Left ventricle myocardium superior (tissue), 1 donor: ENCODE measurements at regions not wholly inside any gene's neighbourhood (a gene's known extent, or its start where the extent isn't known, plus 50 kb on each side); places are given as distances from the start of the nearest gene placed in this dataset.
"Not testable (repeated sequence)": the region's sequence is repeated elsewhere in the genome, so short reads cannot be mapped to it uniquely, and the experiment has no call there.

ENCODE experiments used
- ATAC-seq: fragments of 200-7000 bp; cut with Tn5 transposase; one replicate; pipeline ENCODE4 v1.9.1; 2020; ENCODE audit warnings: mild to moderate bottlenecking, moderate library complexity
- DNase-seq: peaks from one replicate; pipeline ENCODE4 v3.0.0-alpha.2; 2020
- intact Hi-C: fragments of 100-400 bp; cut with micrococcal nuclease; formaldehyde crosslinking; loops from one replicate; pipeline ENCODE4 v1.11.0; 2022
- donor health status: DM: no; HTN: yes; CAD: no; lungs with severe emphysema.

GRCh38 chr5:2863133-2863532, 111.7 kb upstream of the IRX2 start:
- intact Hi-C loops = no loop called here
- DNase-seq = no peak

DNA sequence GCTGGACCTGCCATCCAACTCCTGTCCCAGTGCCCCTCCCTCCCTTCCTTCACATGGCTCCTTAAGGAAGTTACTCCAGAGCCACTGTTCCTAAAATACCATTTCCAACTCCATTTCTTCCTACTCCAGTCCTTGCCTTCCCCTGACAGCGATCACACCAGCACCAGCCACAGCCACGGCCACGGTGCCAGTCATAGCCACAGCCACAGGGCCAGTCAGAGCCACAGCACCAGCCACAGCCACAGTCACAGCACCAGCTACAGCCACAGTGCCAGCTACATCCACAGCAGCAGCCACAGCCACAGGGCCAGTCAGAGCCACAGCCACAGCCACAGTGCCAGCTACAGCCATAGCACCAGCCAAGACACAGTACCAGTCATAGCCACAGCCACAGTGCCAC, 110.7 kb upstream of the IRX2 start:
- intact Hi-C loops, ATAC-seq, DNase-seq: not testable (repeated sequence)

More at GRCh38 chr5:2863133-2863532, 111.7 kb upstream of the IRX2 start:
- no peak for ATAC-seq

DNA sequence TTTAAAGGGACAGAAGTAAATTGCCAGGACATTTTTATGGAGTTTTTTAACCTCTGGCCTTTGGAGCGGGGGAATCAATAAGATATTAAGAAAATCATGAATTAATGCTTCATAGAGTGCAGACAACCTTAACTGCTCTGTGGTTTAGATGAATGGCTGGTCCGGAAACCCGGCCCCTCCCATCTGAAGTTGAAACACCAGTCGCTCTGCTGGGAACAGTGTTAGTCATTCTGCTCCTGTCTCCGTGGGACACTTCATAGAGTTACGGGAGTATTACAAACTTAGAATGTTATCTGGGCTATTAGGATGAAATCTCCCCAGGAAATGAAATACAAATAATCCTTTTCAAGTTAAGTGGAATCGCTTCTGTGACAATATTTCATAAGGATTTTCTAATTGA, 110.1 kb upstream of the IRX2 start:
- ATAC-seq (no peak), DNase-seq (no peak)
- intact Hi-C loops = no loop called here

- DNase-seq (no peak), ATAC-seq (no peak)
- intact Hi-C loops = no loop called here
Observed at GRCh38 chr5:2860101-2860500, 108.6 kb upstream of the IRX2 start.

DNA sequence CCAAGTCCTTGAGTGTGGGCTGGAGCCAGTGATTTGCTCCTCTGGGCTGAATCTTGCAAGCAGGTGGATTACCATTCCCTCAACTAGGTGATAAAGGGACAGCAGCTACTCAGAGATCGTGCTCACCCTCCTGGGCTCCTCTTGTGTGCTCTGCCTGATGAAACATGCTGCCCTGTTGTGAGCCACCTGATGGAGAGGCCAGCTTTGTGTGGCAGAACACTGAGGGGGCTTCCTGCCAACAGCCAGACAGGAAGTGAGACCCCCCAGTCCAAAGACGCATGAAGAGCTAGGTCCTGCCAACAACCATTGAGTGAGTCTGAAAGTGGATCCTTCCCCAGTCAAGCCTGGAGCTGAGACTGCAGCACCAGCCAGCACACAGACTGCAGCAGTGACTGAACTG, 106.4 kb upstream of the IRX2 start:
- DNase-seq = no peak
- ATAC-seq = no peak
- intact Hi-C loops = no loop called here

DNA sequence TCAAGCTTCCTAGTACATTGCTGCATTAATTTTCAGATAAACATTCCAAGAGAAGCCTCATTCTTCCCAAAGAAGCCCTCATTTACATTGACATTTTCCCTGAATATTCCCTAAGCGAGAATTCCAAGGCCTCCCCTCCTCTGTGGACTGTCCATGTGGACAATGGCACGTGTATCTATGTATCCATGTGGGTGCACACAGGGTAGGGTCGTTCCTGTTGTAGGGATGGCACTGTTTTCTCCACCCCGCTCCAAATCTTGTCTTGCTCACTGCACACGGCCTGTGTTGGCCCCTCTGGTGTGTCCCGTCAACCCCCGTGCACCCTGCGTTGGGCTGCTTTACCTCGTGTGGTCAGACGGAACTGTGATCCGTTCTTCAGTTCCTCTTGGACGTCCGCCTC, 104.7 kb upstream of the IRX2 start:
- no peak for DNase-seq
- ATAC-seq = no peak
- intact Hi-C loops = no loop called here

DNA sequence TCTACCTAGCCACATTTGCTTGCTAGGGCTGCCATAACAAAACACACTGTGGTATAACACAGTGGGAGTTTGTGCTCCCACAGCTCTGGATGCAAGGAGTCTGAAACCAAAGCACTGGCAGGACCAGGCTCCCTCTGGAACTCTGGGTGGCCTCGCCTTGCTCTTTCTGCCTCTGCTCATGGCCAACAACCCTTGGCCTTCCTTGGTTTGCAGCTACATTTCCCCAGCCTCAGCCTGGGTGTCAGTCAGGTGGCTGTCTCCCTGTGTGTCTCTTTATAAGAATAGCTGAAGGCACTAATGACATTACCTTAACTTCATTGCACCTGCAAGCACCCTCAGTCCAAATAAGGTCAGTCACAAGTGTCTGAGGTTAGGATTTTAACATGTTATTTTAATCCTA, 101.0 kb upstream of the IRX2 start:
- intact Hi-C loops = no loop called here
- ATAC-seq = no peak
- DNase-seq = no peak

- intact Hi-C loops = no loop called here
- DNase-seq (no peak), ATAC-seq (no peak)
Observed at GRCh38 chr5:2851895-2852294, 100.4 kb upstream of the IRX2 start.

DNA sequence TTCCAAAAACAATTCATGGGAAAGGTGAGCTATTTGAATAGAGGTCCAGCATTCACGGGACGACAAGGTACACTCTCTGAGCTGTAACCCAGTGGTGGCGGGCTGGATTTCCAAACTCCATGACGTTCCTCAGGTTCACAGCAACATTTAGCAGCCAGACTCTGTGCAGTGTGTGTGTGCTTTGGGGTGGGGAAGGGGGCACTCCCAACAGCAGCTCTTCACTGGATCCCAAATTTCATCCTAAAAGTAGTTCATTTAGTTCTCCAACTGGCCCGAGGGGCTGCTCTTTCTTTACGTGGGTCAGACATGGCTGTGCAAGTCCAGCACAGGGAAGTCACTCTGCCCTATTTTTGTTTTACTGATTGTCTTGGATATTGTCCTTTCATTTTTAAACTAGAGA, 98.0 kb upstream of the IRX2 start:
- intact Hi-C loops = no loop called here
- ATAC-seq = no peak
- no peak for DNase-seq

- intact Hi-C loops = no loop called here
- ATAC-seq (no peak), DNase-seq (no peak)
Observed at GRCh38 chr5:2848619-2849018, 97.1 kb upstream of the IRX2 start.

GRCh38 chr5:2847608-2848007, 96.1 kb upstream of the IRX2 start:
- DNase-seq (no peak), ATAC-seq (no peak)
- intact Hi-C loops = no loop called here

GRCh38 chr5:2841208-2841607, 89.7 kb upstream of the IRX2 start:
- no peak for DNase-seq
- no peak for ATAC-seq
- intact Hi-C loops = no loop called here

GRCh38 chr5:2840372-2840915, 89.0 kb upstream of the IRX2 start:
- DNase-seq (no peak), ATAC-seq (no peak)
- intact Hi-C loops = no loop called here

DNA sequence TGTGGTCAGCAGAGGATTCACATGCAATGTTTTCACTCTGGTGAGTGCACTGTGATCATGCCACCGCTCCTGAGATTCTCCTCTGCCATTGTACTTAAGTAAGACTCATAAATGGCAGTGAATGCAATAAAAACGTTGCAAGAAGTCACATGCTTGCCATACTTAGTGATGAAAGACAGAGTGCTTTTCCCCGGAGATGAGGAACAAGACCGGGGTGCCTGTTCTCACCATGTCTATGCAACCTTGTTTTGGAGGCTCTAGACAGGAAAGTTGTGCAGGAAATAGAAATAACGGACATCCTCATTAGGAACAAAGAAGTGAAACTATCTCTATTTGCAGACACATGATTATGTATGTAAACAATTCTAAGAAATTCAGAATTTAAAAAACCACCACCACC, 84.7 kb upstream of the IRX2 start:
- DNase-seq (no peak), ATAC-seq (no peak)
- intact Hi-C loops = no loop called here

GRCh38 chr5:2833556-2833955, 82.1 kb upstream of the IRX2 start:
- intact Hi-C loops = no loop called here
- no peak for ATAC-seq
- no peak for DNase-seq

DNA sequence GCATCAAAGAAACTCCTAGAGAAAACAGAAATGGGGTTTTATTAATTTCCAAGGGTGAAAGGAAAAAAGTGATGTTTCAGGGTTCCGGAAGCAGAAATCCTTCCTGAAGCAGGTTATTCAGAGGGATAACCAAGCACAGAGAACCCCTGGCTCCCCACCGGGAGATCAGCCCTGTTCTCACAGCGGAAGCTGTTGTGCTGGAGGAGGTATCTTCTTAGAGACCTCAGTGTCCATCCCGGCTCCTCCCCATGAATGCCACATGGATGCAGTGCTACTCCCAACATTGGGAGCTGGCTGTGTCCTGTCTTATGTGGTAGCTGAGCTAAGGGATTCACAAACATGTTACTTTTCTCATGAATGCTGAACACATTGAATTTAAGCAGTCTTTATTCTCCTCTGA, 80.9 kb upstream of the IRX2 start:
- ATAC-seq (no peak), DNase-seq (no peak)

GRCh38 chr5:2829239-2829638, 77.8 kb upstream of the IRX2 start:
- DNase-seq (no peak), ATAC-seq (no peak)
- intact Hi-C loops = no loop called here

More for the DNA sequence above, 80.9 kb upstream of the IRX2 start:
- intact Hi-C loops = no loop called here

DNA sequence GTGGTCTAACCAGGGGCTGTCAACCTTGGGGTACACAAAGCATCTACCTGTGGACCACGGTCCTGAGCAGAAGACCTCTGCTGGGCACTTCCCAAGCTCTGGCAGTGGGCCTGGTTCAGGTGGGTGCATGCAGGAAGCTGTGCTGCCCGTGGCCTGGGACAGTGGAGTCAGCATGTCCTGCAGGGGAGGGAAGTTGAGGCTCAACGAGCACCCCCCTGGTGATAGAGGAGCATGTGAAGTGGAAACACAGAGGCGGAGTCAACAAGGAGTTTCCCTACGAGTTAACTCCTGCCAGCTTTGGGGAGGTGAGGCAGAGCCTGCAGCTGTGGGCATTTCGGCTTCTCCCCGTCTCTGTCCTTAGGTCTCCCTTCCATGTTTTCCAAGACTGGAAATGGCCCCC, 67.5 kb upstream of the IRX2 start:
- no peak for DNase-seq
- intact Hi-C loops = no loop called here
- ATAC-seq = no peak

DNA sequence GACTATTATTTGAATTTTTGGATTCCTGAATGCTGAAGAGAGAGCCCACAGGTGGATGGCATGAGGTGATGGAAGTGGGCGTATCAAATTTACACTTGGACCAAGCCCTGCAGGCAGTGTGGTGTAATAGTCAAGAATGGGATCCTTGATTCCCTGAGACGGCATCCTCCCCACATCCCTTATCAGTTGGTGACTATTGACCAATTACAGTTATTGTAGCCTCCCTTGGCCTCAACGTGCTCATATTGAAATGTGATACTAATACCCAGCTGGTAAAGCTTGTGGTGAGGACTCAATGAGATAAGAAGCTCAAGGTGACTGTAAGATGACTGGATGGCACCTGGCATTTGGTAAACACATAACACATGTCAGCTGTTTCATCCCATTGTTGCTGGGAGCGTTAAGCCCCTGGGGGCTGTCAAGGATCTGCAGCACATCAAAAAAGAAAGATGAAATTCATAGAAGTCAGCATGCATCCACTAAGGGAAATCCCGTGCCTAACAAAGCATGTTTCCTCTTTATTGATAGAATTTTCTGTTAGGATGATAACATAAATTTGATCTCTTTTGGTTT, 65.6 kb upstream of the IRX2 start:
- intact Hi-C loops = no loop called here
- ATAC-seq = no peak
- no peak for DNase-seq

- DNase-seq = no peak
- ATAC-seq = no peak
- intact Hi-C loops = no loop called here
Observed at GRCh38 chr5:2813678-2814077, 62.2 kb upstream of the IRX2 start.

GRCh38 chr5:2810644-2811043, 59.2 kb upstream of the IRX2 start:
- DNase-seq (no peak), ATAC-seq (no peak)
- intact Hi-C loops = no loop called here

DNA sequence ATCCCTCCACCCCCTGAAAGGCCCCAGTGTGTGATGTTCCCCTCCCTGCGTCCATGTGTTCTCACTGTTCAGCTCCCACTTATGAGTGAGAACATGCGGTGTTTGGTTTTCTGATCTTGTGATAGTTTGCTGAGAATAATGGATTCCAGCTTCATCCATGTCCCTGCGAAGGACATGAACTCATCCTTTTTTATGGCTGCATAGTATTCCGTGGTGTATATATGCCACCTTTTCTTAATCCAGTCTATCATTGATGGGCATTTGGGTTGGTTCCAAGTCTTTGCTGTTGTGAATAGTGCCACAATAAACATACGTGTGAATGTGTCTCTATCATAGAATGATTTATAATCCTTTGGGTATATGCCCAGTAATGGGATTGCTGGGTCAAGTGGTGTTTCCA, 55.8 kb upstream of the IRX2 start:
- DNase-seq, ATAC-seq, intact Hi-C loops: not testable (repeated sequence)
